HEK293T (cell line): ENCODE measurements at regions not wholly inside any gene's neighbourhood (a gene's known extent, or its start where the extent isn't known, plus 50 kb on each side); places are given as distances from the start of the nearest gene placed in this dataset.
A peak's percentile ranks its signal among the peaks of the same experiment; 100 is the strongest.

ENCODE experiments used
- CTCF ChIA-PET: fragments of 350-600 bp; formaldehyde crosslinking; extraction: SDS; loops from one replicate; lab custom pipeline; 2021; ENCODE audit warnings: antibody characterized with exemption, inconsistent platforms; lab: Yijun Ruan, JAX
- POLR2A ChIA-PET: fragments of 350-600 bp; formaldehyde crosslinking; extraction: SDS; loops from one replicate; lab custom pipeline; 2020; ENCODE audit warnings: antibody characterized with exemption, inconsistent platforms; lab: Yijun Ruan, JAX
- DNase-seq: peaks from one replicate; pipeline ENCODE4 v3.0.0; 2012; ENCODE audit warnings: mixed read lengths; ENCODE audit errors: extremely low spot score
- ARNT ChIP-seq: fragments of 450-650 bp; IDR thresholded peaks from 2 replicates; pipeline ENCODE4 v1.6.1; 2017; ENCODE audit warnings: mild to moderate bottlenecking
- BHLHE40 ChIP-seq: fragments of 450-650 bp; IDR thresholded peaks from 2 replicates; pipeline ENCODE4 v1.6.1; 2016; ENCODE audit warnings: mild to moderate bottlenecking, moderate library complexity, borderline replicate concordance
- CTBP1 ChIP-seq: fragments of 450-650 bp; IDR thresholded peaks from 2 replicates; pipeline ENCODE4 v1.6.1; 2016; ENCODE audit warnings: borderline replicate concordance
- ELF4 ChIP-seq: fragments of 450-650 bp; IDR thresholded peaks from 2 replicates; pipeline ENCODE4 v1.6.1; 2017; ENCODE audit warnings: antibody characterized with exemption
- FOXA1 ChIP-seq: fragments of 450-650 bp; IDR thresholded peaks from 2 replicates; pipeline ENCODE4 v1.6.1; 2016; ENCODE audit warnings: mild to moderate bottlenecking
- FOXK2 ChIP-seq: fragments of 450-650 bp; IDR thresholded peaks from 2 replicates; pipeline ENCODE4 v1.6.1; 2016; ENCODE audit warnings: mild to moderate bottlenecking
- FOXM1 ChIP-seq: fragments of 450-650 bp; IDR thresholded peaks from 2 replicates; pipeline ENCODE4 v1.6.1; 2017; ENCODE audit warnings: mild to moderate bottlenecking, borderline replicate concordance
- HDGF ChIP-seq: fragments of 450-650 bp; IDR thresholded peaks from 2 replicates; pipeline ENCODE4 v1.6.1; 2017; ENCODE audit warnings: antibody characterized with exemption, borderline replicate concordance
- L3MBTL2 ChIP-seq: fragments of 450-650 bp; conservative IDR thresholded peaks from 2 replicates; pipeline ENCODE4 v1.6.1; 2016; ENCODE audit warnings: mild to moderate bottlenecking
- LEF1 ChIP-seq: fragments of 450-650 bp; IDR thresholded peaks from 2 replicates; pipeline ENCODE4 v1.6.1; 2017; ENCODE audit warnings: mild to moderate bottlenecking, borderline replicate concordance
- NFRKB ChIP-seq: fragments of 450-650 bp; IDR thresholded peaks from 2 replicates; pipeline ENCODE4 v1.6.1; 2016; ENCODE audit warnings: mild to moderate bottlenecking, moderate library complexity
- SP1 ChIP-seq: fragments of 450-650 bp; IDR thresholded peaks from 2 replicates; pipeline ENCODE4 v1.6.1; 2017
- SUZ12 ChIP-seq: fragments of 450-650 bp; IDR thresholded peaks from 2 replicates; pipeline ENCODE4 v1.6.1; 2016; ENCODE audit warnings: mild to moderate bottlenecking
- TARDBP ChIP-seq: fragments of 450-650 bp; IDR thresholded peaks from 2 replicates; pipeline ENCODE4 v1.6.1; 2016
- ZNF384 ChIP-seq: fragments of 450-650 bp; IDR thresholded peaks from 2 replicates; pipeline ENCODE4 v1.6.1; 2016
- TF ChIP-seq, protein P1 (sequence below): fragments of 450-650 bp; IDR thresholded peaks from 2 replicates; pipeline ENCODE4 v1.6.1; 2016

DNA sequence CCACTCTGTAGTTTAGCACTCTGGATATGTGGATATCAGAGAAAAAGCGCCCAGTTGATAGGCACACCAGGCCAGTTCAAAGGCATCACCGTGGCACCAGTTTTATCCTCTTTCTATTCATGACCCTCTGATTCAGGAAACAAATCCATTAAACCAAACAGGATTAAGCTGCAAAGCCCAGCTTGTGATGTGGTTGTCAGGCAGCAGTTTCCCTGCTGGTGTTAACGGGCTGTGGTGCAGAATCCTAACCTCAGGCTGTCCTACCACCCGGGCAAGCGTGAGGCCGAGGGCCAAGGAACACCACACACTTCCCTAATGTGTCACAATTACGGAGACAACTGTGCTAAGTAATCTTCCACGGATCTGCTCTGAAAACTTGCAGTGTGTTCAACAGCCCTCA is 209.1 kb downstream of the OLFM4 start:
- no peak for DNase-seq
- POLR2A ChIA-PET: no interaction called here
- CTCF ChIA-PET: no interaction called here
- TF ChIP-seq CTBP1 (no peak), FOXK2 (no peak), FOXM1 (no peak), TARDBP (no peak), FOXA1 (no peak), SUZ12 (no peak), ZNF384 (no peak)
- TF ChIP-seq, protein P1, sequence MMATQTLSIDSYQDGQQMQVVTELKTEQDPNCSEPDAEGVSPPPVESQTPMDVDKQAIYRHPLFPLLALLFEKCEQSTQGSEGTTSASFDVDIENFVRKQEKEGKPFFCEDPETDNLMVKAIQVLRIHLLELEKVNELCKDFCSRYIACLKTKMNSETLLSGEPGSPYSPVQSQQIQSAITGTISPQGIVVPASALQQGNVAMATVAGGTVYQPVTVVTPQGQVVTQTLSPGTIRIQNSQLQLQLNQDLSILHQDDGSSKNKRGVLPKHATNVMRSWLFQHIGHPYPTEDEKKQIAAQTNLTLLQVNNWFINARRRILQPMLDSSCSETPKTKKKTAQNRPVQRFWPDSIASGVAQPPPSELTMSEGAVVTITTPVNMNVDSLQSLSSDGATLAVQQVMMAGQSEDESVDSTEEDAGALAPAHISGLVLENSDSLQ: no peak

DNA sequence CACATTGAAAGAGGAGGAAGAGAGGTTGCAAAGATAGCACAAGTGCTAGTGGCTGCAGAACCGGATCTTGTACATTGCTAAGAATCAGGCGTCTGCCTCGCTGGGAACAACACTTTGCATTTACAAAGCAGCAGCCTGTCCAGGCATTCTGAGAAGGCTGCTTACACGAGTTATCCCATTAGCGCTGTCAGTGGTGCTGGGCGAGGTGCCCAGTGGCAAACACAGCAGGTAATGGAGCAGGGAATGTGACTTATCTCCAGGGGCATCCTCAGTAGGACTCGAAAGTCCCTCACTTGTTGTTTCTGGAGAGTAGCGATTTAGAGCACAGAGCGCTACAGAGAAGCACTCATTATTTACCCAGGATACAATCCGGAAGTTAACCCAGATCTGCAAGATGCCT is 209.6 kb downstream of the OLFM4 start:
- ChIA-PET CTCF (no interaction called here), POLR2A (no interaction called here)
- no peak for DNase-seq
- no peak for TF ChIP-seq LEF1
- TF ChIP-seq SP1: no peak
- TF ChIP-seq NFRKB: no peak
- no peak for TF ChIP-seq ARNT
- TF ChIP-seq CTBP1: no peak

DNA sequence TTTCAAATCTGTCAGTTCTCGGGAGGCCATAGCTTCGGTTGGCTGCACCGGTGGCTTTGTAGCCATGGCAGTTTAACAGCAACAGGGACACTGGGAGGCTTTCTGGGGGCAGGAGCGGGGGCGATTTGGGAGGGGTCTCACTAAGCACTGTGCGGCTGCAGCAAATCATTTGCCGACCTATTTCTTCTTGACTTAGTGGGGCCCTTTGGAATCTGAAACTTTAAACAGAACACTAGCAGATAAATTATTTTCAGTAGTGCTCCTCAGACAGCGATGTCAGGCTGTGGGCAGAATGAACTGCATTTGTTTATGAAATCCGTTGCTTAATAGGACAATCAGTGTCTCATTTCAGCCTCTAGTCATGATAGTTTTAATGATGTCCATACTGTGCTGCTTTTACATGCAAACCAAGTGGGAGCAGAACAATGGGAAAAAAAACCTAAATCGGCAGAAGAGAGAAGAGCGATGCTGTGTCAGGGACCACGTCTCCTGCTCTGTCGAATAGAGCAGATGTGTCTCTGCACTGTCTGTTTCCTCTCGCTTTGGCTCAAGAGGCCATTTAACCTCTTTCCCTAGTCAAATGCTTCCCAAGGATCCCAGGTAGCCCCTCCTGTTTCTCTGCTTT is 211.9 kb downstream of the OLFM4 start:
- ChIA-PET CTCF (interaction anchor here (0.6 kb wide), 1 partner anchor 1332 kb away, joined by 3 read pairs; no protein-coding TSS in a partner anchor), POLR2A (no interaction called here)
- DNase-seq: no peak
- TF ChIP-seq HDGF (no peak), ZNF384 (no peak), ELF4 (no peak), LEF1 (no peak), TARDBP (no peak), BHLHE40 (no peak), L3MBTL2 (no peak), FOXA1 (no peak), FOXK2 (no peak), ARNT (no peak), SP1 (no peak), SUZ12 (no peak), NFRKB (no peak), CTBP1 (no peak), FOXM1 (no peak)
- TF ChIP-seq, protein P1: no peak

DNA sequence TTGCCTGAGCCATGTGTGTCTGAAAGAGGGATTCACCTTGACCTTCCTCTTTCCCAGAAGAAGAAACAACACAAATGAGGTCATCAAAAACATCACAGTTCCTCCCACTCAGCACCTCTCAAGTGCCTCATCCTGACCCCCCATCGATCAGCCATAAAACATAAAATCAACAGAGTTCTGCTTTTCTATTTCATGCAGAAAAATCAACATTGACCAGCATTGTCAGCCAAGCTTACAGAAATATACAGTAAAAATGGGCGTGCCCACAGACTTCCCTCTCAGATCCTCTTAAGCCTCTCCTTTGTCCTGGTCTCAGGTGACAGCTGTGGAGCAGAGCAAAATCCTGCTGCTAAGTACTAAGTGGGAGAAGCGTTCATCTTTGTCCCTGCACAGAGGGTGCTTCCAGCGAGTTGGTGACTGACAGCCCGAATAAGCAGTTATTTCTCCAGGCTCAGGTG is 213.3 kb downstream of the OLFM4 start:
- DNase-seq: no peak
- no peak for TF ChIP-seq TARDBP
- TF ChIP-seq, protein P1: peak; percentile 57
- CTCF ChIA-PET: no interaction called here
- POLR2A ChIA-PET: no interaction called here

DNA sequence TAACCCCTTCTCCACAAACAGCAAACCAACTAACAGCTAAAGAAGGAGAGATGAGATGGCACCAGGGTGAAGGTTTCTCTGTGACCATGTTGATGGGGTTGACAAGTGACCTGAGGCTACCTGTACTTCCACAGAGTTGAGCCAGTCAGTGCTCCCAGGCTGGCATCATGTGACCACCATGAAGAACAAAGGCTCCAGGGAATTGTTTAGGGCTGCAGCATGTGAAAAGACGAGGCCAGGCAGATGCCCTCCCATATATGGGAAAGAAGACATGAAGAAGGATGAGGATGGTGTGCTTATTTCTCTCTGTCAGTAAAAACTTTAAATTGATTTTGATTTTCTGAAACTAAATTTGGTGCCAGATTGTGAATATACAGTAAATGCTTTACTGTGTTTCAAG is 220.6 kb downstream of the OLFM4 start:
- no peak for DNase-seq
- ChIA-PET CTCF (no interaction called here), POLR2A (no interaction called here)
- no peak for TF ChIP-seq ZNF384
- TF ChIP-seq SP1: no peak
- TF ChIP-seq FOXK2: no peak
- no peak for TF ChIP-seq FOXM1
- TF ChIP-seq NFRKB: no peak
- no peak for TF ChIP-seq FOXA1
- TF ChIP-seq TARDBP: no peak

DNA sequence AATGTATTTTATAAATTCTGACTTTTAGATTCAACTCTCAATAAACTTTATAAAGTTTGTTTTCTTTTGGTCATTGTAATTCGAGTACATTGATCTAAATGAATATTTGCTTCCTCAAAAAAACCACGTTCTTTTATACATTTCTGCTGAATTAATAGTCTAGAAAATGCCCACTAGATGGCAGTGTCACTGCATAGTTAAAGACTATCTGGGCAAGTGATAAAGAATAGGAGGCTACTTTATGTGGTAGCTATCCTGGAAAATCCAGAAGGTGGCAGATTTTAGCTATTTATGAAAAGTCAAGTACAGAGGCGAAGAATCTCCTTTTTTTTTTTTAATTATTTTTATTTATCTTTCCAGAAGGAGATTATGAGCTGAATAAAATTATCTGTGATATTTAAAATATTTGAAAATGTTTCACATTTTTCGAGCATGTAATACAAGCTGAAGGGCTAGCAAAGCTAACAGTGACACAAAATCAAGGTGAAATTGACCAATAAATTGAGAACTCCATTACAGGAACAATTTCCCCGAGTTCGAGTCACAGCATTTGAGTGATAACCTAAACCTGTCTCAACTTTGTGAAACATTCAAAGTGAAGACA is 221.8 kb downstream of the OLFM4 start:
- peak; percentile 48 for DNase-seq
- ChIA-PET CTCF (interaction anchor here (0.6 to 1.2 kb wide), 14 partner anchors 19 to 1995 kb away, joined by 3 to 12 read pairs (median 4); no protein-coding TSS in a partner anchor), POLR2A (no interaction called here)
- TF ChIP-seq ZNF384 (peak; percentile 78), HDGF (no peak)

DNA sequence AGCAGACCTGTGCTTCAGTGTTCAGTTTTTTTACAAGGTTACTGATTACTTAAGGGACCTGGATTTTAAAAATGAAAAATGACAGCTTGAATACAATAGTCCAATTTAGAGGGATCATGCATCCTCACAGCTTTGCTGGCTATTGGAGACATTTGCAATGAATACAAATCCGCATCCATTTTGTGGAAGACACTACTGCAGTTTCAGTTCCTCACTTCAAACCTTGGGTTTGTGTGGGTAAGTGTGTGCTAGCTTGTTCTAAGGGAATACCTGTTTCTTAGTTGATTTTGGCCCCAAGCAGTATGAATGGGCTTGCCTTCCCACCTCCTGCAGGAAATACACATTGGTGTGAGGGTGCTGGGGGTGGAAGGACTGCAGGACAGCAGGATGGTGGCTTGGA is 222.4 kb downstream of the OLFM4 start:
- TF ChIP-seq TARDBP (no peak), NFRKB (no peak), BHLHE40 (no peak), LEF1 (no peak)
- DNase-seq: no peak
- ChIA-PET POLR2A (no interaction called here), CTCF (interaction anchor here (0.6 to 1.2 kb wide), 7 partner anchors 110 to 1994 kb away, joined by 3 to 12 read pairs (median 4); no protein-coding TSS in a partner anchor)
